Activated CD8-positive, alpha-beta memory T cell treated with anti-CD3 and anti-CD28 coated beads for 1 hour (primary cell): ENCODE measurements at regions not wholly inside any gene's neighbourhood (a gene's known extent, or its start where the extent isn't known, plus 50 kb on each side); places are given as distances from the start of the nearest gene placed in this dataset.
"Not testable (repeated sequence)": the region's sequence is repeated elsewhere in the genome, so short reads cannot be mapped to it uniquely, and the experiment has no call there.

ENCODE experiments used
- DNase-seq, 2 donors: peaks; one replicate each; pipeline ENCODE4 v3.0.0-alpha.2; 2020; ENCODE audit warnings: low read depth in 1 of 2; ENCODE audit errors: extremely low read depth in 1 of 2

DNA sequence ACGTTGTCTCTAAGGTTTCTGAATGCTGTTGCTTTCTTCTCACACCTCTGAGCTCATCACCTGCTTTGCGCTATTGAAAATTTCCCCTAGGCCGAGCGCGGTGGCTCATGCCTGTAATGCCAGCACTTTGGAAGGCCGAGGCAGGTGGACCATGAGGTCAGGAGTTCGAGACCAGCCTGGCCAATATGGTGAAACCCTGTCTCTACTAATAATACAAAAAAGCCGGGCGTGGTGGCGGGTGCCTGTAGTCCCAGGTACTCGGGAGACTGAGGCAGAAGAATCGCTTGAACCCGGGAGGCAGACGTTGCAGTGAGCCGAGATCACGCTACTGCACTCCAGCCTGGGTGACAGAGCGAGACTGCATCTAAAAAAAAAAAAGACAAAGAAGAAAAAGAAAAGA is 422.0 kb upstream of the DPH6 start:
- DNase-seq, result not testable (repeated sequence)

DNA sequence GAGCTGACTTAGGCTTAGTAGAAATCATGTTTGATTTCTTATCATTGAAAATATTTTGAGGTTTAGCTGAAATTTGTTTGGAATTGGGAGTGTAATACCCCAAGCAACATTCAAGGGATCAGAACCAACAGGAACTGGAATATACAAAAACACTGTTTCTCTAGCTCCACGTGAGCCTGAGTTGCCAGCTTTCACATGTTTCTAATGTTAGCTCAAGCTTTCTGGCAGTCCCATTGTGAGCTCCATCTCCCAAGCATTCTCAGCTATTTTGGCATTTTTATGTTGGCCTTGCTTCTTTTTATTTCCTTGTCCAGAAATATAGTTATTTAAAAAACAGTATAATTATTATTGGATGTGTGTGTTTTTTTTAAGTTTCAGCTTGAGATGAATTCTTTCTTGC is 427.1 kb upstream of the DPH6 start:
- DNase-seq, result no peak

DNA sequence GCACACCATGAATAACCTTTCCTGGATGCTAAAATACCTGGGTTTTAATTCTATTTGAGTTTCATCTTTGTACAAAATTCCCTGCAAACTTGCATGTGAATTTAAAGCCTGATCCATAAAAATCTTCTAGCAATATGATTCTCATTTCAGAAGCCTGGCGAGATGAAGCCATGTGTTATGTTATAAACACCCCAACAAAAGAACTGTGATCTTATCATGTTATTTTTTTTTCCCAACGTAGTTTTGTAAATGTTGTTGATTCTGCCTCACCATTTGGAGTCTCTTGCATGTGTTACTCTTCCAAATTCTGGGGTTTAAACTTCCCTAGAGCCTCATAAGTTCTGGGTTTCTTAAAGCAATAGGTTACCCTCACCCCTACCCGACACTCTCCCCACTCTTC is 428.1 kb upstream of the DPH6 start:
- DNase-seq, result no peak

DNA sequence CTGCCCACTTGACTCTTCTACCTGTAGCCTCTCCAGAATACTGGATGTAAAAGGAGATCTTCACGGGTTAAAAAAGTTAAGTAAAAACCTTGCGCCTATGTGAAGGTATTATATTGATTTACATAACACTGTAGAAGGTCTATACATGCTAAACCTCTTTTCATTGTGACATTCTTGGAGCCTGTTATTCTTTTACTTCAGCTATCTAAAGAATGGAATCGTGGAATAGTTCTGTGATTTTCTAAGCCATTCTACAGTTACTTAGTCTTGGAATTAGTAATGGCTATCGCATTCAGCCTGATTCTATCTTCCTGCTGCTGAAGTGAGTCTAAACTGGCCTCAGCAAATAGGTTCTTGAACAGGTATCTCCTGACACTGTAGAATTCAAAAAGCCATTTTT is 430.0 kb upstream of the DPH6 start:
- DNase-seq, result no peak

DNA sequence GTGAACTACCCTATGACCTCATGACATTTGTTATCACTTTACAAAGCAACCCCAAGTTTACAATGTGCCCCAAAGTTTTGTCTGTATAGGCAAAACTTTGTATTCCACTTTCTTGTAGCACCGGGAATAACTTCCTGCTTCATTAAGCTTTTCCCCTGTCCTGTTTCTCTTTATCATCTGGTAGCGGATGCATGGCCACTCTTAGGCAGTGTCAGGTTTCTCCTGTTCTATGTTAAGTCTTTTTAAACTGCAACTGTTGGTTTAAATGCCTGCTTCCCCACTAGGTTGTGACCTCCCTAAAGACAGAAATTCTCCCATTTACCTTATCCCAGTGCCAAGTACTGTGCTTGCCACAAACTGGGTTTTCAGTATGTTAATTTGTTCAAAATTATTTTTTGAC is 433.6 kb upstream of the DPH6 start:
- DNase-seq, result no peak

DNA sequence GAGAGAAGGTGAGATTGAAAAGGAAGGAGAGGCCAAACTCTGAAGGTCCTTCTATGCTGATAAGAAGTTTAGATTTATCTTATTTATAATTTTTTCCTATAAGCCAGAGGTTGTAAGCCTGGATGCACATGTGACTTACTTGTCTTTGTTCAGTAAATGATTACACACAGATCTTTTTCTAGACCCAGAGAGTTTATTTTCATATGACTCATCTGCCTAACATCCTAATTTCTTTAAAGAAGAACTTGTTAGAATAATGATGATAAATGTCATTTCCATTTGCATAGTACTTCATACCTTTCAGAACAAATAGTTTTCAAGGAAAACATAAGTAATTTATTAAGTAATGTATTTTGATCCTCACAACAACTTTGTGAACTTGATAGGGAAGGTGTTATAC is 434.8 kb upstream of the DPH6 start:
- DNase-seq, result no peak

DNA sequence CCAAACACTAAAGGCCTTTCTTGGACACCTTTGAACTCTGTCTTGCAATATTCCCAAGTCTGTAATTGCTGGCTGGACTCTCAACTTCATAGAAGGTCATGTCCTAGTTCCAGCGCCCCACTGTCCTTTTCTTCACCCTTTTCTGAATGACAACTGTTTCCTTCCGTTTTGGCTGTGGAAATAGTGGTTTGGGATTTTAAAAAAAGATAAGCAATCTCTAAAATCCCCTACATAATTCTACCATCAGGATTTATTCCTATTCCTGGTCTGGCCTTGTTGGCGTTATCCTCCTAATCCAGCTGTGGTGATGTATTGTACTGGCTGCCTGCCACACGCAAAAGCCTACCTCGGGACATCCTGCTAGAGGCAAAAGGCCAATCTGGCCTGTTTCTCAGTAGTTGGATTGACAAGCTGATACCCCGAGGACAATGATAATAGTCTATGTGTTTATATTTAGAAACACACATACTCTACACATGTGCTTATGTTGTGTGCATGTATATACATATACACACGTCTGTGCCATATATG is 440.3 kb upstream of the DPH6 start:
- DNase-seq, result no peak

DNA sequence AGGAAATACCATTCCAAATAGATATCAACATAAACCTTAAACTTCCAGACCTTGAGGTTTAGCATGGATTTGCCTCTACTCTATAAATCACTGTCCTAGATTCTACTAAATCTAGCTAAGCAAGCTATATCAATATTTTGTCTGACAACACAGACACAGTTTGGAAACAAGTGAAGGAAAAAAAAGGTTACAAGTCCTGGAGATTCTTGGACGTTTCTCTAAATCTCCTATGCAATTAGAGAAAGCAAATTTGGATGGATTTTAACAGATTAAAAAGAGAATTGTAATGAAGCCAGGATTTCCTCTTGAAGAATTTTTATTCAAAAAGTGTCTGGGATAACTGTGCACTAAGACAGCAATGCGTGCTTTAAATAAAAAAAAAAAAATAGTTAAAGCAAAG is 441.1 kb upstream of the DPH6 start:
- no peak for DNase-seq

DNA sequence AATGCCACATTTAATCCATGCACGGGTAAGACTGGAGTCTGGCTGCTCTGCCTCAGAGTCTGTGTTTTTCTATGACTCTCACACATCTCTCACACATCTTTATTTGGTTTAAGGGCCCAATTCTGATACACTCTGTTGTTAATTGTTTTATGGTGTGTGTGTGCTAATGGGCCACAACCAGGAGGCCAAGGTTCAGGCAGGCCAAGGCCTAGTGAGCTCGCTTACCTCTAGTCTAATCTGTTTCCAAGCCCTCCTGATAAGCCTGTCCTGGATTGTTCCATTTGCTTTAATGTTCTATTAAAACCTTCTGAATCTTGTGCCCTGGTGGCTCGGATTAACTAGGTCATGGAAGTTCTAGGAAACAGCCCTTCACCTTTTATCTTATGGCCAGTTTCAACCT is 445.4 kb upstream of the DPH6 start:
- DNase-seq, result no peak

DNA sequence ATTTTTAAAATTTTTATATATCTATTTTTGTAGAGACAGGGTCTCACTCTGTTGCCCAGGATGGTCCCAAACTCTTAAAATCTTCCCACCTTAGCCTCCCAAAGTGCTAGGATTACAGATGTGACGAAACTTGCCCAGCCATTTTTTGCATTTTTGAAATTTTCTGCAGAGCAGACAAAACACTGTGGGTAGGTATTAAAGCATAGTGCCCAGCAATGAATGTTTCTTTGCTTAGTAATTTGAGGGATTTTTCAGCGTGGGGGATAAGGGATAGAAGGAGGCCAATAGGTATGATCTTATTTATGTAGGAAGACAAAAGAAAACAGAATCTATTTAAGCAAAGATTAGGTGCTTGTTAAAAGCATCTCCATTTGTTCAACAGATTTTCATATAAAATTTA is 446.8 kb upstream of the DPH6 start:
- DNase-seq, result no peak

DNA sequence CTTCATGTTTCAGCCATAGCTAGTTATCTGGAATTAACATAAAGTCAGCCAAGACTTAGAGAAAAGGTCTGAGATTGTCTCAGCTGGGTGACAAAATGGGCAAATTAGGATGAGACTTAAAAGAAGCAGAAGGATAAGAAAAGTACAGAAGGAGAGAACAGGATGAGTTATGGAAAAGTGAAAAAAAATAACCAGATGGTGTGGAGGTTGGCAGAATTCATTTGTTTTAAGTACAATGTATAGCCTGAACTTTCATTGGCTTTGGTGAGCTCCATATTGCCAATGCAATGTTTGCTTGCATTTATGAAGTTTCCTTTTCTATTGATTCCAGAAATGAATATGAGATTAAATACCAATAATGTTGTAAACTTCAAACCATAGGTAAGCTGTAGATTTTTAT is 447.2 kb upstream of the DPH6 start:
- DNase-seq, result no peak

DNA sequence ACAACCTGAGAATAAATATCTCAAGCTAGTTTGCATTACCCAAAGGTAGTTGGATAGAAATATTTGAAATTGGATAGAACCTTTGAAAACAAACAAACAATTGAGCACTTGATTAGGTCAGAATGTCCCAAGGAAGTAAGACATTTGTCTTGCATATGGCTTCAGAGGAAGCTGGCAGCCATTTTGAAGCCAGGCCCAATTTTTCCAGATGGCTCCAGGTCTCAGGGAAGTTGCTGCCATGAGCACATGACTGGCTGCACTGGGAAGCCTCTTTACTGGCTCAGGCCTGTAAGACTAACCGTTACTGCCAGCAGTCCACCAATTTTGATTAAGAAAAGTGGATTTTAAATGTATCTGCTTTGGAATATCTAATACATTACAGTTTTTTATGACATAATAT is 448.9 kb upstream of the DPH6 start:
- DNase-seq, result no peak

DNA sequence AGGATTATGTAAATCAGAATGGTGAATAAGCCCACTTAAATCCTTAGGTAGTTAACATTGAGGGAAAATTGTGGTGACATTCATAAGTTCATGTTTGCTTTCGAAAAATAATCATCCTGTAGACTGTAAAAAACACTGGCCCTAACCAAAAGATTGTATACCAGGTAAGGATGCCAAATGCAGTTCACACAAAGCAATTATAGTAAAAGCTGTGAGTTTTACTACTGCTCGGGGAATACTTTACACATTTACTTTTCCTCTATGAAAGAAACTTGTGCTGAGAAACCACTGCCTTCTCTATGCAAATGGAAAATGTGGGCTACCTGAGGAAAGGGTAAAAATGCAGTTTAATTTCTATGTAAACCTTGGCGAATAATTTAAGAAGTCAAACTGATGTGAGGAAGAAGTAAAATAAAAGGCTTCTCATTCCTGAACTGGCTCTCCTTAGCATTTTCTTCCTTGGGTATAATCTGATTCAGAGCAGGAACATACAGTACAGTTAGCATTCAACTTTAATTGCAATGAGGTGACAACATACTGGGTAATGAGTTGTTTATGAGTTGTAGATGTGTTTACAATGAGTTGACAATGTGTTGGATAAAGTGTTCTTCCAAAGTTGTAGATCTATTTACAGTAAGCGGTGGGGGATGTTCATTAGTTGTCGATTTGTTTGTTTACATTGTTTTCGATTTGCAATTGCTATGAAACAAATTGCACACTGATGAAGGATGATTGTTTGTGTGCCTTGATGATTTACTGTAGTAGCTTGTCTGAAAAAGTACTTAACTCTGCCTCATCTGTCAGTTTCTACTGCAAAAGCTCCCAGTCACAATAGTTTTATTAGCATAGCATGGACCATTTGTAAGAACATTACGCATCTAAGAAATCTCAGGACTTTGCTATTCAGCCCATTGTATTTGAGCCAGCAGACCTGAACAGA is 453.0 kb upstream of the DPH6 start:
- DNase-seq, result no peak

DNA sequence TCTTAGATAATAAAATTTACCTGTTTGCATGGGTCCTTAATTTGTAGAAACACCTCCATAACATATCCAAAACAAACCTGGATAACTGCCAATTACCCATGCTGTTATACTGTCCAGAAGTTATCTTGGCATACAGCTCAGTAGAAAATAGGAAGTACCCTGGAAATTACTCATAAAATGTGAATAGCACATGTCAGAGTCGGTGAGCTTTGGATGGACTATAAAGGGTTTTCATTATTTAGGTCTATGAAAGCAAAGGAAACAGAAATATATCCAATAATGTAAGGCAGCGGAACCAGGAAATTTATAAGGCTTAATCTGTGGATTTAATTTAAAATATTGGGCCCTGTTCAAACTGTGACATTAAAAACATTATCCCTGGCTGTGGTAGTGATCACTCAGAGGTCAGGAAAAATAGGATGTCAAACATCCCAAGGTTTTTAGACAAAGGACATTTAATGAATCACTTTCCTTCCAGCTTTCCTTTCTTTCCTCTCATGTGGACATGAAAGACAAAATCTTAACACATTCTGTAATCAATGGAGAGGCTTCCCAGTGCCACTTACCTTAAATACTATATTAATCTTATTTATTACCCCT is 459.0 kb upstream of the DPH6 start:
- DNase-seq, result no peak

DNA sequence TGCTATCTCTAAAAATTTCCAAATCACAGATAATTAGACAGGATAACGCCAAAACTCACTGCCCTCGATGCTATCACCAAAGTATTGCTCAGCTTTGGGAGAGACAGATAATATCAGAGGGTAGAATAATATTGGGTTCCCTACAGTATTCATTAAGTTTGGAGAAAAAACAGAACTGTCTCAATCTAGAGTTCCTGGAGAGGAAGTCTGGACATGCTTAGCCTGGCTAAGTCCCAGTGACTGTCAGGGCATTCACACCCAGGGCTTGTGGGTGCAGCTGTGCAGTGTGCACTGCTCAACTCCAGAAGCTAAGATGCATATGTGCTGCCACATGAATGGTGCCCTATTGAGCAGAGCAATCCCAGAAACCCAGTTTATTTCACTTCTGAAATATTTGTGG is 459.6 kb upstream of the DPH6 start:
- DNase-seq, result no peak

DNA sequence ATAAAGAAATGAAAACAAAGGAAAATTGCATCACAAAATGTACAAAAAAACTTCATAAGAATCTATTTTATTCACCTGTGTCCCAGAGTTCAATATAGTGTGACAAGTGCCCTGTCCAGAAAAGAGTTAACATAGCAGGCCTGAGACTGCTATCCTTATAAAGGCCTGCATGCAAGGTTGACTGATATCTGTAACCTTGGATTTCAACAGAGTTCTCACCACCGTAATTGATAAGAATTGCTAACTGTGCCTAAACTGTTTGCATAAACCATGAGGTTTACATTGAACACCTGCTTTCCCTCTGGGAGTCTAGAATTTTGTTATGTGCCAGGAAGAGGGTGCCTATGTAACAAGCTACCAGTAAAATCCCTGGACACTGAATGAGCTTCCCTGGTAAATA is 461.7 kb upstream of the DPH6 start:
- DNase-seq, result no peak

DNA sequence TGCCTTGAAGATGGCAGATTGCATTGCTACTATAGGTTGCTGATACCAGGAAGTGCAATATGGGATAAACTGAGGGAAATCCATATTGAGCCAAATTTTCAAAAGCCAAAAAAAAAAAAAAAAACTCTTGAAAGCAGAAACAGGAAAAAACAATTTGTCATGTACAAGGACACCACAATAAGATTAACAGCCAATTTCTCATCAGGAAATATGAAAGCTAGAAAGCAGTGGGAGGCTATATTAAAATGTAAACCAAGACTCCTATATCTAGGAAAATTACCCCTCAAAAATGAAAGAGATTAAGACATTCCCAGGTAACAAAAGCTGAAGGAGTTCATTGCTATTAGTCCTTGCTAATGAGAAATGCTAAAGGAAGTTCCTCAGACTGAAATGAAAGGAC is 462.8 kb upstream of the DPH6 start:
- DNase-seq, result no peak

DNA sequence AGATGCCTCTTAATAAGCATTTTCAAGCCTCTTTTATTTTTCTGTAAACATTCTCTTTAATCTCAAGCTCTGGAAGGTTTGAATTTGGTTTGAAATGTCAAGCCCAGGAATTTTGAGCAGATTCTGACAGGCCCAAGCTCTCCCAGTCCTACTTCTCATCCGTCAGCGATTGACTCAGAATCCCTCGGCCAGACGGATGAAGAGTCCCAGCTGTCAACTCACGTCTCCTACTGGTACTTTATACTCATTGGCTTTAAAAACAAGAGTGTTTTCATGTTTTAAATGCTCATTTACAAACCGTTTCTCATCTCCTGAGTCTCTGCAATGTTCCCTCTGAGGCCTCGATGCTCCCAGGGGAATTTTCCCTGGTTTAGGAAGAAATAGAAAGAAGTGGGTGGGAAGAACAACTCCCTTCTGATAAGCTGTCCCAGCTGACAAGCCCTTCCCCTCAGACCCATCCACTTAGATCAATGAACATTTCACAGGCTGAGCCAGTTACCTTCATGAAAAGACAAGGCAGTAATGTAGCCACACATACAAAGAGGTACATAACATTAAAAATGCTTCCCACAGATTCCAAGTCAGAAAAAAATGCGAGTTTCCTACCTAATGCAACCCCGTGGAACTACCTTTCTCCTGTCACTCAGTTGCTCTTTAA is 478.2 kb upstream of the DPH6 start:
- no peak for DNase-seq

DNA sequence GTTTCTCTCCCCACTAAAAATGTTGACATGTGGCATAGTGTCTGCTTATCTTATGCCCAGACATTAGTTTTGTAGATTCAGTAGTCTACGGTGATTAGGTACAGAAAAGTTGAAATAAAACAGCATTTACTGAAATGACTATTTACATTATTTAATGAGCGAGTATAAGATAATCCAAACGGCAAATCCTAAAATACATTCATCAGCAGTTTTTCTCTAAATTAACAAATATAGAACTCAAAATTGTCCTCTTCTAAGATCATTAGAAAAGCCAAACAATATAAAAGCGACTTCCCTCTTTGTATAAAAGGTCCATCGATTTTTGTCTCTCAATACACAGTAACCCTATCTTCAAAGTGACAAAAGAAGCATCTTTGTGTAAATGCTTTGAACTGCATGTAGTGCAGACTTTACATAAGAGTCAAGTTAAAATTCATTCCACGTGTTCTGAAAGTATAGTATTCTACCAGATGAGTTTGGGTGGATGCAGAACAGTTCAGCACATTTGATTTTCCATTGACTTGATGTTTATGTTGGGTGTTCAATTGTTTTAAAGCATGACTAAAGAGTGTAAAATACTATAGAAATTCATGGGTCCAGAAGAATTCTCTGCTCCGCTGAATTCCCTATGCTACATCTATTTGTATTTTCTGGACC is 480.8 kb upstream of the DPH6 start:
- DNase-seq, result no peak

DNA sequence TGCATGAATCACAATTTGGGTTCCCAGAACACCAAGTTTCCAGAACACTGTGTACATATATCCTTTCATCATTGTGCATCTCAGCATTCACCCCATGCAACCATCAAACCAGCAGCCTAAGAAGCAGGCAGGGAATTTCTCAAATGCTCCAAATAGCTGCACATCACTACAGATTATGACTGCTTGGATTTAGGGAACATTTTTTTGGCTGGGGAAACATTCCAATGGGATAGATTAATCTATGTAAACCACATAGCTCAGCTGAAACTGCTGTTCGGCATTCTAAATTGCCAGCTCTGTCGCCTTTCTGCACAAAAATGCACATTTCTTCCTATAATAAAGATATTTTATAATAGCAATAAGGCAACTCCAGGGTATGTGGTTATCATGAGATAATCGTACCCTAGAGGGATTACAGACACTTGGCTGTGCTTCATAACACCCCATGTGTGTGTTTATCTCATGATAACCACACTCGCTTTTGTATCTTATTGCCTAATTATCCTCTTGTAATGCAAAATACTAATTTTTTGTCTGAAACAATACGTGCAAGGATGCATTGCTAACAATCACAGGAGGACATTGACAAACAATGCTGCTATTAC is 483.7 kb upstream of the DPH6 start:
- DNase-seq, result no peak

DNA sequence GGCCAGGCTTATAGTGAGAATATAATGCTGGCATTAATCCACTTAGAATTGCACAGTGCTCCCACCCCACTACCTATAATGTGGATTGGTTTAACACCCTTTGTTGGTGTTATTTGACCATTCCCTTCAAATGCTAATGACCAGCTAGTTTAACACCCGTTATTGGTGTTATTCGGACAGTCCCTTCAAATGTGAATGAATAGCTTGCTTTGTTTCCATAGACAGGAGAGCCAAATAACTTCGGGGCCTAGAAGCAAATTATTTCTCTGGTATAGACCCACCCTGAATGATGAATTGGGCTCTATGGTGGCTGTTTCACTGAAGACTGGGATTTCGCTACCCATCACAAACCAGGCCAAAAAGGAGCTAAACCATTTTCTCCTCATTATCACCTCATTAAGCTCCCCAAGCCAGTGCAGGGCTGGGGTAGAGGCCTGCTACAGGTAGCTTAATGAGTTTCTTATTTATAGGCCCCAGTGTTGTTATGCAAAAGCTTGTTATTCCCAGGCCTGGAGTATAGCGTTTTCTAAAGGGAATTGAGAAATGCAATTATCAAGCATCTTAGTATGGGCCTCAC is 494.1 kb upstream of the DPH6 start:
- DNase-seq, result no peak
